IMR-90 (cell line): ENCODE measurements at regions not wholly inside any gene's neighbourhood (a gene's known extent, or its start where the extent isn't known, plus 50 kb on each side); places are given as distances from the start of the nearest gene placed in this dataset.

ENCODE experiments used
- ATAC-seq: fragments of 200-7000 bp; cut with Tn5 transposase; 2 replicates; pipeline ENCODE4 v1.9.1; 2020; ENCODE audit warnings: low read depth, mild to moderate bottlenecking, moderate library complexity
- BruUV-seq: library from RNA; stranded (reverse); fragments of 400-500 nt; replicated peaks from 2 replicates; lab custom pipeline; 2021; lab: Mats Ljungman, UMichigan
- CTCF ChIA-PET: fragments of 300-600 bp; formaldehyde crosslinking; extraction: SDS; loops from one replicate; lab custom pipeline; 2021; ENCODE audit warnings: antibody characterized with exemption; lab: Yijun Ruan, JAX
- POLR2A ChIA-PET: fragments of 300-600 bp; sonication (Branson Sonifier 250); formaldehyde crosslinking; loops from one replicate; lab custom pipeline; 2022; ENCODE audit warnings: antibody characterized with exemption; ENCODE audit not compliant: unreplicated experiment; lab: Charles Lee
- DNase-seq: peaks from one replicate; pipeline ENCODE4 v3.0.0; 2013
- H2AFZ ChIP-seq: replicated peaks from 2 replicates; pipeline ENCODE3; 2013; ENCODE audit warnings: low read length, mild to moderate bottlenecking; ENCODE audit not compliant: poor library complexity
- H2AK5ac ChIP-seq: 2 replicates; pipeline ENCODE4 v1.6.1; 2013; ENCODE audit warnings: low read depth, low read length, inconsistent platforms
- H2AK9ac ChIP-seq: replicated peaks from 2 replicates; pipeline ENCODE3; 2013; ENCODE audit warnings: mild to moderate bottlenecking, low read depth, low read length, moderate library complexity; ENCODE audit not compliant: poor library complexity
- H2BK120ac ChIP-seq: 2 replicates; pipeline ENCODE4 v1.6.1; 2013; ENCODE audit warnings: low read depth, low read length, inconsistent platforms
- H2BK15ac ChIP-seq: 3 replicates; pipeline ENCODE4 v1.6.1; 2013; ENCODE audit warnings: low read depth, low read length, inconsistent platforms
- H2BK20ac ChIP-seq: 2 replicates; pipeline ENCODE4 v1.6.1; 2013; ENCODE audit warnings: low read depth, mild to moderate bottlenecking, inconsistent platforms, low read length, moderate library complexity
- H2BK5ac ChIP-seq: 2 replicates; pipeline ENCODE4 v1.6.1; 2013; ENCODE audit warnings: mild to moderate bottlenecking, low read depth, low read length, inconsistent platforms; ENCODE audit not compliant: poor library complexity, severe bottlenecking
- H3K14ac ChIP-seq: replicated peaks from 2 replicates; pipeline ENCODE4 v1.6.1; 2013; ENCODE audit warnings: low read depth, low read length, inconsistent platforms
- H3K18ac ChIP-seq: 2 replicates; pipeline ENCODE4 v1.6.1; 2013; ENCODE audit warnings: low read depth, low read length, control low read depth
- H3K23ac ChIP-seq: 2 replicates; pipeline ENCODE4 v1.6.1; 2013; ENCODE audit warnings: low read depth, low read length, inconsistent platforms
- H3K27ac ChIP-seq: 2 replicates; pipeline ENCODE4 v1.5.1; 2013; ENCODE audit warnings: mild to moderate bottlenecking, control low read depth, low read length; ENCODE audit not compliant: insufficient read depth
- H3K27me3 ChIP-seq: 2 replicates; pipeline ENCODE4 v1.6.1; 2013; ENCODE audit warnings: low read length; ENCODE audit not compliant: control insufficient read depth, insufficient read depth
- H3K36me3 ChIP-seq: 2 replicates; pipeline ENCODE4 v1.6.1; 2013; ENCODE audit warnings: low read length, mixed read lengths; ENCODE audit not compliant: control insufficient read depth, insufficient read depth
- H3K4ac ChIP-seq: 2 replicates; pipeline ENCODE4 v1.6.1; 2013; ENCODE audit warnings: low read depth, low read length, inconsistent platforms
- H3K4me1 ChIP-seq: 2 replicates; pipeline ENCODE4 v1.6.1; 2013; ENCODE audit warnings: low read length, mixed read lengths; ENCODE audit not compliant: control insufficient read depth, insufficient read depth
- H3K4me2 ChIP-seq: 2 replicates; pipeline ENCODE4 v1.6.1; 2013; ENCODE audit warnings: low read depth, mild to moderate bottlenecking, control low read depth, low read length, moderate library complexity
- H3K4me3 ChIP-seq: 2 replicates; pipeline ENCODE4 v1.5.1; 2013; ENCODE audit warnings: low read depth, mild to moderate bottlenecking, control low read depth, low read length, moderate library complexity; ENCODE audit not compliant: insufficient read depth
- H3K56ac ChIP-seq: 2 replicates; pipeline ENCODE4 v1.6.1; 2013; ENCODE audit warnings: low read length, inconsistent platforms; ENCODE audit not compliant: insufficient read depth; ENCODE audit errors: extremely low read depth
- H3K79me1 ChIP-seq, 2 experiments: 2 replicates each; pipeline ENCODE4 v1.6.1; 2013; ENCODE audit warnings: low read length in 2 of 2, inconsistent platforms in 1 of 2, low read depth in 1 of 2
- H3K9ac ChIP-seq: 2 replicates; pipeline ENCODE4 v1.6.1; 2013; ENCODE audit warnings: low read depth, low read length, control low read depth
- H3K9me1 ChIP-seq: 2 replicates; pipeline ENCODE4 v1.6.1; 2013; ENCODE audit warnings: low read length, inconsistent platforms; ENCODE audit not compliant: insufficient read depth
- H3K9me3 ChIP-seq: 2 replicates; pipeline ENCODE4 v1.6.1; 2013; ENCODE audit warnings: low read length; ENCODE audit not compliant: control insufficient read depth, insufficient read depth
- H4K20me1 ChIP-seq: 2 replicates; pipeline ENCODE4 v1.6.1; 2013; ENCODE audit warnings: low read length, inconsistent platforms; ENCODE audit not compliant: insufficient read depth
- H4K5ac ChIP-seq: 2 replicates; pipeline ENCODE4 v1.6.1; 2013; ENCODE audit warnings: mild to moderate bottlenecking, low read depth, low read length, control low read depth
- H4K8ac ChIP-seq, 2 experiments: 2 replicates each; pipeline ENCODE4 v1.6.1; 2013; ENCODE audit warnings: low read depth in 2 of 2, low read length in 2 of 2, control low read depth in 1 of 2, inconsistent platforms in 1 of 2
- H4K91ac ChIP-seq: 2 replicates; pipeline ENCODE4 v1.6.1; 2013; ENCODE audit warnings: low read depth, low read length, inconsistent platforms; ENCODE audit not compliant: insufficient read depth
- FOS ChIP-seq: fragments of 150-350 bp; IDR thresholded peaks from 2 replicates; pipeline ENCODE4 v1.6.1; 2016; ENCODE audit warnings: low read depth, low read length
- MAZ ChIP-seq: IDR thresholded peaks from 2 replicates; pipeline ENCODE4 v1.6.1; 2012; ENCODE audit warnings: low read depth, mild to moderate bottlenecking, low read length, improper control_type of control experiment, moderate library complexity, borderline replicate concordance
- POLR2A ChIP-seq: IDR thresholded peaks from 2 replicates; pipeline ENCODE4 v1.6.1; 2012; ENCODE audit warnings: mild to moderate bottlenecking, low read depth, low read length
- RAD21 ChIP-seq: IDR thresholded peaks from 2 replicates; pipeline ENCODE4 v1.6.1; 2012; ENCODE audit warnings: low read length, improper control_type of control experiment
- WGBS, 2 experiments: methylation state at CpG; one replicate each; pipeline versions ENCODE4 v1.1.5 to v1.1.7; 2013; ENCODE audit warnings: missing lambda C conversion rate in 2 of 2; ENCODE audit not compliant: insufficient read length in 1 of 2; ENCODE audit errors: extremely low coverage in 2 of 2; 5-methylcytosine and 5-hydroxymethylcytosine counted together
- dilution Hi-C: fragments of 300-500 bp; cut with HindIII; formaldehyde crosslinking; loops from one replicate; pipeline ENCODE4 v1.14.3; 2018; ENCODE audit warnings: low sequenced_read_pairs; ENCODE audit not compliant: unreplicated experiment
- in situ Hi-C: fragments of 300-500 bp; cut with MboI; formaldehyde crosslinking; loops from 3 replicates; pipeline ENCODE4 v1.14.3; 2019; ENCODE audit warnings: low sequenced_read_pairs, inconsistent platforms, mixed read lengths
- intact Hi-C: fragments of 100-400 bp; cut with micrococcal nuclease; formaldehyde crosslinking; loops from 2 replicates; pipeline ENCODE4 v1.10.0; 2022
- TF ChIP-seq, protein P1 (sequence below): fragments of 150-350 bp; IDR thresholded peaks from 2 replicates; pipeline ENCODE4 v1.6.1; 2016; ENCODE audit warnings: low read depth, mild to moderate bottlenecking, low read length, moderate library complexity, borderline replicate concordance

DNA sequence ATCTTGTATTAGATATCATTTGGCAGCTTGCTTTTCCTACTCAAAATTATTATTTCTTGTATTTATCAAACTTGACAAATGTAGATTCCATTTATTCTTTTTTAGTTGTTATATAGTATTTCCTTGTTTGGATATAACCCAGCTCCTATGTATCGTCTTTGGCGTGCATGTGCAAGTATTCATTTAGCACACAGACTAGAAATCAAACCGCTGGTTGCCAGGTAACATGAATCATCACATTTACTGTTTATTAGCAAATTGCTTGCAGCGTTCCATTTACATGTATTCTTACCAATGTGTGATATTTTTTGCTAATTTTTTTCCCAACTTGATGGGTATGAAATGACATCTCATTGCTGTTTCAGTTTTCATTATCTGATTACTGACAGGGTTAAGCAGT is 2089.7 kb upstream of the CELF4 start:
- dilution Hi-C loops, result no loop called here
- Histone ChIP-seq H3K36me3 (no peaks in the 10 kb centered on the region), H3K56ac (no peak overlapping the region), H3K9me1 (no peaks in the 10 kb centered on the region), H2AFZ (no peak overlapping the region), H3K14ac (no peak overlapping the region), H3K9ac (no peak overlapping the region), H3K27me3 (no peaks in the 10 kb centered on the region), H3K4ac (no peak overlapping the region), H2AK5ac (no peak overlapping the region), H3K9me3 (no peaks in the 10 kb centered on the region), H2BK120ac (no peak overlapping the region), H2BK20ac (no peak overlapping the region), H4K8ac (no peak overlapping the region), H2AK9ac (no peak overlapping the region), H3K4me3 (no peak overlapping the region), H3K4me1 (no peaks in the 10 kb centered on the region), H4K91ac (no peak overlapping the region), H3K79me1 (no peaks in the 10 kb centered on the region), H3K4me2 (no peak overlapping the region), H3K18ac (no peak overlapping the region), H4K20me1 (no peaks in the 10 kb centered on the region), H2BK15ac (no peak overlapping the region), H3K27ac (no peak overlapping the region), H3K23ac (no peak overlapping the region), H4K5ac (no peak overlapping the region), H2BK5ac (no peak overlapping the region)
- ATAC-seq (no peak), DNase-seq (no peak)
- TF ChIP-seq MAZ (no peak), RAD21 (no peak), POLR2A (no peak), FOS (no peak)
- TF ChIP-seq, protein P1, sequence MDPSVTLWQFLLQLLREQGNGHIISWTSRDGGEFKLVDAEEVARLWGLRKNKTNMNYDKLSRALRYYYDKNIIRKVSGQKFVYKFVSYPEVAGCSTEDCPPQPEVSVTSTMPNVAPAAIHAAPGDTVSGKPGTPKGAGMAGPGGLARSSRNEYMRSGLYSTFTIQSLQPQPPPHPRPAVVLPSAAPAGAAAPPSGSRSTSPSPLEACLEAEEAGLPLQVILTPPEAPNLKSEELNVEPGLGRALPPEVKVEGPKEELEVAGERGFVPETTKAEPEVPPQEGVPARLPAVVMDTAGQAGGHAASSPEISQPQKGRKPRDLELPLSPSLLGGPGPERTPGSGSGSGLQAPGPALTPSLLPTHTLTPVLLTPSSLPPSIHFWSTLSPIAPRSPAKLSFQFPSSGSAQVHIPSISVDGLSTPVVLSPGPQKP, result no peak
- POLR2A ChIA-PET, result no interaction called here
- in situ Hi-C loops, result no loop called here
- intact Hi-C loops, result no loop called here
- BruUV-seq, result no TSS peak
- CTCF ChIA-PET, result interaction anchor here (0.8 kb wide), 1 partner anchor 29 kb away, joined by 8 read pairs; no protein-coding TSS in a partner anchor
- no CpG with 5 or more reads among the region's 4 CpGs for WGBS, 2 experiments
